GM18499 (cell line): ENCODE measurements at regions not wholly inside any gene's neighbourhood (a gene's known extent, or its start where the extent isn't known, plus 50 kb on each side); places are given as distances from the start of the nearest gene placed in this dataset.

ENCODE experiments used
- ATAC-seq: cut with Tn5 transposase; IDR thresholded peaks from one replicate; pipeline ENCODE4 v1.9.1; 2021; ENCODE audit warnings: moderate number of reproducible peaks; ENCODE audit not compliant: insufficient read depth, unreplicated experiment

- no peak for ATAC-seq
Measured at GRCh38 chr1:38624336-38625039, 235.1 kb downstream of the RRAGC start.

- no peak for ATAC-seq
Measured at GRCh38 chr1:38623529-38623928, 236.0 kb downstream of the RRAGC start.

- no peak for ATAC-seq
Measured at GRCh38 chr1:38622197-38622596, 237.4 kb downstream of the RRAGC start.

GRCh38 chr1:38616846-38617245, 242.7 kb downstream of the RRAGC start:
- no peak for ATAC-seq

GRCh38 chr1:38615680-38616079, 243.9 kb downstream of the RRAGC start:
- no peak for ATAC-seq

- ATAC-seq = no peak
Measured at GRCh38 chr1:38614861-38615260, 244.7 kb downstream of the RRAGC start.

GRCh38 chr1:38613996-38614395, 245.6 kb downstream of the RRAGC start:
- no peak for ATAC-seq

- no peak for ATAC-seq
Measured at GRCh38 chr1:38612951-38613350, 246.6 kb downstream of the RRAGC start.

- ATAC-seq = no peak
Measured at GRCh38 chr1:38611664-38612211, 247.8 kb downstream of the RRAGC start.

- ATAC-seq = no peak
Measured at GRCh38 chr1:38609166-38610025, 250.2 kb downstream of the RRAGC start.

- ATAC-seq = no peak
Measured at GRCh38 chr1:38608202-38608864, 251.2 kb downstream of the RRAGC start.

GRCh38 chr1:38607526-38607925, 252.0 kb downstream of the RRAGC start:
- no peak for ATAC-seq

- no peak for ATAC-seq
Measured at GRCh38 chr1:38605063-38605462, 254.5 kb downstream of the RRAGC start.

GRCh38 chr1:38603907-38604306, 255.7 kb downstream of the RRAGC start:
- ATAC-seq = no peak

- ATAC-seq = no peak
Measured at GRCh38 chr1:38600905-38601304, 258.7 kb downstream of the RRAGC start.

- no peak for ATAC-seq
Measured at GRCh38 chr1:38600286-38600685, 259.3 kb downstream of the RRAGC start.

GRCh38 chr1:38598118-38598517, 261.5 kb downstream of the RRAGC start:
- ATAC-seq = no peak

GRCh38 chr1:38589036-38589435, 270.5 kb downstream of the RRAGC start:
- ATAC-seq = no peak

- no peak for ATAC-seq
Measured at GRCh38 chr1:38587766-38588165, 271.8 kb downstream of the RRAGC start.

- no peak for ATAC-seq
Measured at GRCh38 chr1:38586993-38587646, 272.5 kb downstream of the RRAGC start.
